SK-N-SH (cell line): ENCODE measurements at regions not wholly inside any gene's neighbourhood (a gene's known extent, or its start where the extent isn't known, plus 50 kb on each side); places are given as distances from the start of the nearest gene placed in this dataset.
"Not testable (repeated sequence)": the region's sequence is repeated elsewhere in the genome, so short reads cannot be mapped to it uniquely, and the experiment has no call there.

Experiments
- CTCF ChIA-PET: fragments of 300-600, 350-600 bp; formaldehyde crosslinking; extraction: SDS; loops from one replicate; lab custom pipeline; 2021; lab: Yijun Ruan, JAX
- POLR2A ChIA-PET: fragments of 350-600 bp; sonication (Branson Sonifier 250); formaldehyde crosslinking; extraction: SDS; loops from one replicate; lab custom pipeline; 2020; ENCODE audit warnings: antibody characterized with exemption, inconsistent platforms; lab: Yijun Ruan, JAX
- DNase-seq: peaks from one replicate; pipeline ENCODE4 v3.0.0; 2012
- H2AFZ ChIP-seq: fragments of 200-600 bp; sonication (generic); 2 replicates; pipeline ENCODE4 v1.8.1; 2016; ENCODE audit warnings: antibody characterized with exemption, mild to moderate bottlenecking, low read depth
- H3F3A ChIP-seq: fragments of 200-600 bp; sonication (generic); replicated peaks from 2 replicates; pipeline ENCODE3; 2016; ENCODE audit warnings: antibody characterized with exemption, mild to moderate bottlenecking; ENCODE audit not compliant: insufficient read depth
- H3K27ac ChIP-seq, 2 experiments: fragments of 200-500 bp in 1 of 2; fragments of 200-600 bp in 1 of 2; sonication (Bioruptor generic) in 1 of 2; sonication (generic), shearing (Covaris generic) in 1 of 2; 2 replicates each; pipeline versions ENCODE4 v1.5.1 to v1.6.1; 2014 to 2016; ENCODE audit warnings: low read depth in 2 of 2, inconsistent platforms in 1 of 2, low read length in 1 of 2, mild to moderate bottlenecking in 1 of 2, mixed read lengths in 1 of 2
- H3K27me3 ChIP-seq: fragments of 200-600 bp; sonication (generic), shearing (Covaris generic); 2 replicates; pipeline ENCODE4 v1.6.1; 2016; ENCODE audit warnings: mixed run types; ENCODE audit not compliant: insufficient read depth
- H3K36me3 ChIP-seq, 2 experiments: fragments of 200-500 bp in 1 of 2; fragments of 200-600 bp in 1 of 2; sonication (Bioruptor generic) in 1 of 2; sonication (generic) in 1 of 2; replicated peaks in 1 of 2; 2 replicates each; pipeline versions ENCODE3 to v1.5.1; 2014 to 2016; ENCODE audit warnings: low read length in 1 of 2, mild to moderate bottlenecking in 1 of 2; ENCODE audit not compliant: insufficient read depth in 2 of 2, control insufficient read depth in 1 of 2
- H3K4me1 ChIP-seq, 2 experiments: fragments of 200-500 bp in 1 of 2; fragments of 200-600 bp in 1 of 2; sonication (Bioruptor generic) in 1 of 2; sonication (generic), shearing (Covaris generic) in 1 of 2; 2 replicates each; pipeline versions ENCODE4 v1.5.1 to v1.6.1; 2014 to 2016; ENCODE audit warnings: low read depth in 1 of 2, low read length in 1 of 2, mixed run types in 1 of 2; ENCODE audit not compliant: insufficient read depth in 2 of 2, control insufficient read depth in 1 of 2
- H3K4me2 ChIP-seq: fragments of 200-600 bp; sonication (generic), shearing (Covaris generic); 2 replicates; pipeline ENCODE4 v1.6.1; 2017; ENCODE audit warnings: mixed run types
- H3K4me3 ChIP-seq, 2 experiments: fragments of 200-500 bp in 1 of 2; fragments of 200-600 bp in 1 of 2; sonication (Bioruptor generic) in 1 of 2; sonication (generic), shearing (Covaris generic) in 1 of 2; 2 replicates each; pipeline versions ENCODE4 v1.5.1 to v1.8.1; 2014 to 2016; ENCODE audit warnings: low read depth in 2 of 2, inconsistent platforms in 1 of 2, low read length in 1 of 2, mild to moderate bottlenecking in 1 of 2, mixed read lengths in 1 of 2, moderate library complexity in 1 of 2
- H3K79me2 ChIP-seq: fragments of 200-600 bp; sonication (generic); 2 replicates; pipeline ENCODE4 v1.8.1; 2017; ENCODE audit warnings: mild to moderate bottlenecking; ENCODE audit not compliant: insufficient read depth
- H3K9ac ChIP-seq: fragments of 200-600 bp; sonication (generic); 2 replicates; pipeline ENCODE4 v1.6.1; 2017; ENCODE audit warnings: mixed run types
- H3K9me2 ChIP-seq: fragments of 200-600 bp; sonication (generic); 2 replicates; pipeline ENCODE4 v1.6.1; 2017; ENCODE audit warnings: mixed run types
- H3K9me3 ChIP-seq: fragments of 200-600 bp; sonication (generic); 2 replicates; pipeline ENCODE4 v1.6.1; 2017; ENCODE audit warnings: mixed run types, mild to moderate bottlenecking, moderate library complexity
- H4K20me1 ChIP-seq: fragments of 200-600 bp; sonication (generic); 2 replicates; pipeline ENCODE4 v1.6.1; 2017; ENCODE audit warnings: mild to moderate bottlenecking, mixed run types; ENCODE audit not compliant: insufficient read depth
- WGBS: methylation state at CpG from one replicate; pipeline ENCODE4 v1.1.6; 2017; ENCODE audit warnings: low lambda C conversion rate; 5-methylcytosine and 5-hydroxymethylcytosine counted together
- TF ChIP-seq, protein P1 (sequence below): IDR thresholded peaks from 2 replicates; pipeline ENCODE4; 2012

DNA sequence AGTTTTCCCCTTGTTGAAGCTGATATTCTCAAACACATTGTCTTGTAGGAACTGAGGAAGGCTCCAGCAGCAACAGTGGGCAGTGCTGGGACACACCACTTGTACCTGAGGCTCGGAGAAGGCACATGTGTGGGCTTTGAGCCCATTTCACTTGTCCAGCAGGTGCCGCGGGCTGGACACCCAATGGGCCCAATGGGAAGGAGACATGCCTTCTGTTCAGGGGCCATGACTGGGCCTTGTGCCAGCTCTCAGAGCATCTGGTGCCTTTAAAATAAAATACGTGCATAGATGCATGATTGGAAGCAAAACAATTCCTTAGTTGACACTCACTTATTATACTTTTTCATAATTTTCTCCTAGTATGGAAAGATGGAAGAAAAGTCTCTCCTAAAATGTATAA is 334.2 kb downstream of the KLF13 start (continued):
- TF ChIP-seq, protein P1, sequence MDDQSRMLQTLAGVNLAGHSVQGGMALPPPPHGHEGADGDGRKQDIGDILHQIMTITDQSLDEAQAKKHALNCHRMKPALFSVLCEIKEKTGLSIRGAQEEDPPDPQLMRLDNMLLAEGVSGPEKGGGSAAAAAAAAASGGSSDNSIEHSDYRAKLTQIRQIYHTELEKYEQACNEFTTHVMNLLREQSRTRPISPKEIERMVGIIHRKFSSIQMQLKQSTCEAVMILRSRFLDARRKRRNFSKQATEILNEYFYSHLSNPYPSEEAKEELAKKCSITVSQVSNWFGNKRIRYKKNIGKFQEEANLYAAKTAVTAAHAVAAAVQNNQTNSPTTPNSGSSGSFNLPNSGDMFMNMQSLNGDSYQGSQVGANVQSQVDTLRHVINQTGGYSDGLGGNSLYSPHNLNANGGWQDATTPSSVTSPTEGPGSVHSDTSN, result no peak
- TF ChIP-seq, all 33 proteins: peak for 0

DNA sequence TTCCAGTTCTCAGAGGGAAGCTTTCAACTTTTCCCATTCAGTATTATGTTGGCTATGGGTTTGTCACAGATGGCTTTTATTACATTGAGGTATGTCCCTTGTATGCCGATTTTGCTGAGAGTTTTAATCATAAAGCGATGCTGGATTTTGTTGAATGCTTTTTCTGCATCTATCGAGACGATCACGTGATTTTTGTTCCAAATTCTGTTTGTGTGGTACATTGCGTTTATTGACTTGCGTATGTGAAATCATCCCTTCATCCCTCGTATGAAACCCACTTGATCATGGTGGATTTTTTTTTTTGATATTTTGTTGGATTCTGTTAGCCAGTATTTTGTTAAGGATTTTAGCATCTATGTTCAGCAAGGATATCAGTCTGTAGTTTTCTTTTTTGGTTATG is 339.1 kb downstream of the KLF13 start:
- POLR2A ChIA-PET, H3K36me3 ChIP-seq, H3F3A ChIP-seq: not testable (repeated sequence)

DNA sequence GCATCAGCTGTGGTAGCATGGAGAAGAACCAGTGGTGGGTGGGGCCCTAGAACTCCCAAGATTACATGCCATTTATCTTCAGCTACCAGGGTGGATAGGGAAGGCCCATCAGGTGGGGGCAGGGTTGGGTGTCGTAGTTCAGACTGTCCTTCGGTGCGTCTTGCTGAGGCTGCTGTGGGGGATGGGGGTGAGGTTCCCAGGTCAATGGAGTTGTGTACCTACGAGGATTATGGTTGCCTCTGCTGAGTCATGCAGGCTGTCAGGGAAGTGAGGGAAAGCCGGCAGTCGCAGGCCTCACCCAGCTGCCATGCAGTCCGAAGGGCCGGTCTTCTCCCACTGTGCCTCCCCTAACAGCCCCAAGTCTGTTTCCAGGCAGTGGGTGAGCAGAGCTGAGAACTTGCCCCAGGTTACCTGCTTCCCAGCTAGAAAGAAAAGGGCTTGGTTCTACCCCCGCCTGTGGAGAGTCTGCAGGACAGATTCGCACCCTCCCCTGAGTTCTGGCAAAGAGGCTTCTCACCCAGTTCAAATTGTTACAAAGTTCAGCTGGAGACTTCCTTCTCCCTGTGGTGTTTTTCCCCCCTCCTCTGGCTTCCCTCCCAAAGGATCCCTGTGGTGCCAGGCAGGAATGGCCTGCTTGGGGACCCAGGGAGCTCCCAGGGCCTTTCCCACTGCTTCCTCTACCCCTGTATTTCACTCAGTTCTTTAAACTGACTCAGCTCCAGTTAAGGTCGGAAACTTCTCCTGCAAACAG is 342.7 kb downstream of the KLF13 start:
- H3K27me3 ChIP-seq, H3K4me1 ChIP-seq, H3K4me3 ChIP-seq, H3K9ac ChIP-seq, H3K79me2 ChIP-seq, H3K27ac ChIP-seq, H2AFZ ChIP-seq, DNase-seq, H3K4me2 ChIP-seq, H3K36me3 ChIP-seq, H3K9me3 ChIP-seq, H4K20me1 ChIP-seq, H3F3A ChIP-seq, POLR2A ChIA-PET, H3K9me2 ChIP-seq: not testable (repeated sequence)
- CTCF ChIA-PET, result interaction anchor here (0.6 kb wide), 1 partner anchor 1630 kb away, joined by 3 read pairs; no protein-coding TSS in a partner anchor
- WGBS, result 59% methylated on average over 6 of the region's 11 CpGs

More for the DNA sequence above, 339.1 kb downstream of the KLF13 start:
- H3K4me1 ChIP-seq, H3K9me2 ChIP-seq, H4K20me1 ChIP-seq, H3K27ac ChIP-seq, H3K9ac ChIP-seq, H3K4me3 ChIP-seq, H3K79me2 ChIP-seq, H3K27me3 ChIP-seq, H3K9me3 ChIP-seq, H2AFZ ChIP-seq, DNase-seq, H3K4me2 ChIP-seq: not testable (repeated sequence)
- 55% methylated on average over 8 of the region's 8 CpGs for WGBS
- CTCF ChIA-PET, result interaction anchor here (1.2 kb wide), 1 partner anchor 19 kb away, joined by 3 read pairs; no protein-coding TSS in a partner anchor

DNA sequence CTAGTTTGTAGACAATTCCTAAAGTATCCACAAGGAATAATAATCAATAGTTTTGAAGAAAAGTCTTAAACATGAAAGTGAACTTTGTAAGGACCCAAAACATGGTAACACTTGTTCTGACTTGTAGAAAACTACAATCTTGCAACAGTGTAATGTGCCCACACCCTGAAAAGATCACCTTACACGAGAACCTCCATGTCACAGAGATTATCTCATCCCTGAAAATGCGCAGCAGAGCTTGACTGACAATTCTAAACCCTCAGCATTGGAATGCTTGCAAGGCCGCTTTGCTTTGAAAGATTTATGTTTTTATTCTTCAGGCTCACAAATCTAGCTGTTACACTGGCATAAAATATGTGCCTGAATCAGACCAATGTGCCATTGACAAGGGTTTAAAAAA is 346.6 kb downstream of the KLF13 start:
- H3F3A ChIP-seq, DNase-seq, H3K9me2 ChIP-seq, H3K79me2 ChIP-seq, H3K27me3 ChIP-seq, H3K9ac ChIP-seq, H3K4me2 ChIP-seq, H3K36me3 ChIP-seq, H3K27ac ChIP-seq, H3K4me1 ChIP-seq, H4K20me1 ChIP-seq, POLR2A ChIA-PET, H2AFZ ChIP-seq, H3K9me3 ChIP-seq, H3K4me3 ChIP-seq, CTCF ChIA-PET: not testable (repeated sequence)
- 7% methylated on average over 3 of the region's 3 CpGs for WGBS

DNA sequence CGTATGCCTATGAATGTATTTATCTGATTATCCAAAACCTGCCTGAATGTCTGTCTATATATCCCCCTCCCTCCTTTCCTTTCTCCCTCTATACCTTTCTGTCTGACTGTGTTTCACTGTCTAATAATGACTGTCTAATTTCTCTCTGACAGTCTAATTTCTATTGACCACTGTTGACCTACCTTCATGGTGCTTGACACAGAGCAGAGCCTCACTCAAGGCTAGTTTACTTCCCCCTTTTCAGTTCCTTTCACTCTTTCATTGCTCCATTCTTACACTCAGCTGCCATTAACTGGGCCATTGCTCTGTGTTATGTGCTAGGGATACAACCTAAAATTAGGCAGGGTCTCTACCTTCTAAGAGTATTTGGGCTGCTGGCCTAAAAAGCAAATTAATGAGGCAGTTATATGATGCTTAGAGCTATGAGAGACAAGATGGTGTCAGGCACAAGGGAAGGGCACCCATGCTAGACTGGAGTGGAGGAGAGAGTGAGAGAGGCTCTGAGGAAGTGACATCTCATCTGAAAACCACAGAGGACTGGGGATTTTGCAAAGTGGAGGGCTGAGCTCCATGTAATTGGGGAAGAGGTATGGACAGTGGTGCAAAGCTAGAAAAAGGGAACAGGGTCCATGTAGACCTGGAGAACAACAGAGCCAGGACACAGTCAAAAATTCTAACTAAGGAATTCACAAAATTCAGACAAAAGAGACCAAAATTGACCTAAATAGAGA is 348.6 kb upstream of the CHRNA7 start:
- H3K4me2 ChIP-seq, H3K4me1 ChIP-seq, POLR2A ChIA-PET, H3K27ac ChIP-seq, H3F3A ChIP-seq, H3K4me3 ChIP-seq, H3K36me3 ChIP-seq, H3K27me3 ChIP-seq, DNase-seq, H2AFZ ChIP-seq, H3K9me3 ChIP-seq, H3K9me2 ChIP-seq, H3K9ac ChIP-seq, H3K79me2 ChIP-seq, H4K20me1 ChIP-seq: not testable (repeated sequence)
- 29% methylated on average over 1 of the region's 1 CpG for WGBS
- CTCF ChIA-PET, result interaction anchor here (0.8 kb wide), 1 partner anchor 347 kb away, joined by 3 read pairs; no protein-coding TSS in a partner anchor

DNA sequence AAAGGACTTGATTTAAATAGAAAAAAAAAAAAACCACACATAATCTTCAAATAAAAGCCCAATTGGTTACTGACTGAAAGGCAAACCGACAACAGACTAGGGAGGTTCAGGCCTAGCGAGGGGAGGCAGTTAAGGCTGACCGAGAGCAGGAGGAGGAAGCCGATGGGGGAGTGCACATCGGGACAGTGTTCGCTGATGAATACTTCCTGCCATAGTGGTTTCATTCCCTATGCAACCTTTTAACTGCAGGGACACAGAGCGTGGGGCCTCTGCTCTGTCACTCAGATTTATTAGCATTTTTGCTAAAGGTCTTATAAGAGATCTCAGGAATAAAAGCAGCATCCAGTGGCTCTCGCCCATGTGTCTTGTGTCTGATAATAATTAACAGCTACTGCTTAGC is 343.2 kb upstream of the CHRNA7 start:
- 33% methylated on average over 8 of the region's 8 CpGs for WGBS

More for the DNA sequence above, 343.2 kb upstream of the CHRNA7 start:
- H3K9me2 ChIP-seq, H3K27me3 ChIP-seq, H4K20me1 ChIP-seq, H3K36me3 ChIP-seq, H3K4me1 ChIP-seq, H3K9me3 ChIP-seq, H3K9ac ChIP-seq, H3K79me2 ChIP-seq, DNase-seq, H2AFZ ChIP-seq, CTCF ChIA-PET, H3F3A ChIP-seq, POLR2A ChIA-PET, H3K4me2 ChIP-seq, H3K4me3 ChIP-seq, H3K27ac ChIP-seq: not testable (repeated sequence)
